SK-N-SH (cell line): ENCODE measurements at regions not wholly inside any gene's neighbourhood (a gene's known extent, or its start where the extent isn't known, plus 50 kb on each side); places are given as distances from the start of the nearest gene placed in this dataset.

Source experiments
- CHD2 ChIP-seq: fragments of 150-350 bp; IDR thresholded peaks from 2 replicates; pipeline ENCODE4 v1.6.1; 2018; ENCODE audit warnings: low read length; ENCODE audit not compliant: partially characterized antibody
- EZH2phosphoT487 ChIP-seq: fragments of 200-600 bp; sonication (generic); IDR thresholded peaks from 2 replicates; pipeline ENCODE4 v1.6.1; 2017; ENCODE audit warnings: low read depth, mixed run types, mild to moderate bottlenecking, antibody characterized with exemption, moderate library complexity, borderline replicate concordance
- GATA2 ChIP-seq: sonication (generic); formaldehyde crosslinking; IDR thresholded peaks from 2 replicates; pipeline ENCODE4 v1.5.0; 2020; ENCODE audit warnings: mild to moderate bottlenecking, missing genetic modification reagents
- JUND ChIP-seq: IDR thresholded peaks from 2 replicates; pipeline ENCODE4 v1.4.0; 2012
- MAX ChIP-seq: IDR thresholded peaks from 2 replicates; pipeline ENCODE4 v1.4.0; 2012; ENCODE audit warnings: low read depth
- NRF1 ChIP-seq: IDR thresholded peaks from 2 replicates; pipeline ENCODE4 v1.6.1; 2012; ENCODE audit warnings: low read depth, mild to moderate bottlenecking, low read length
- POLR2AphosphoS5 ChIP-seq: IDR thresholded peaks from 2 replicates; pipeline ENCODE4 v1.6.1; 2012; ENCODE audit warnings: low read depth, low read length
- RCOR1 ChIP-seq: fragments of 150-350 bp; IDR thresholded peaks from 2 replicates; pipeline ENCODE4 v1.6.1; 2017; ENCODE audit warnings: antibody characterized with exemption, low read length
- RXRA ChIP-seq: IDR thresholded peaks from 2 replicates; pipeline ENCODE4 v1.4.0; 2012; ENCODE audit warnings: low read depth, mild to moderate bottlenecking, borderline replicate concordance
- TEAD4 ChIP-seq: IDR thresholded peaks from 2 replicates; pipeline ENCODE4 v1.4.0; 2012; ENCODE audit warnings: mild to moderate bottlenecking, borderline replicate concordance; ENCODE audit not compliant: insufficient read depth
- YY1 ChIP-seq: IDR thresholded peaks from 2 replicates; pipeline ENCODE4 v1.4.0; 2012; ENCODE audit warnings: low read depth, mild to moderate bottlenecking
- TF ChIP-seq, protein P1 (sequence below): fragments of 200-600 bp; sonication (generic); IDR thresholded peaks from 2 replicates; pipeline ENCODE4 v1.6.1; 2017; ENCODE audit warnings: antibody characterized with exemption, mild to moderate bottlenecking, moderate library complexity
- TF ChIP-seq, protein P2 (sequence below): IDR thresholded peaks from 2 replicates; pipeline ENCODE4 v1.6.1; 2012; ENCODE audit warnings: mild to moderate bottlenecking, low read depth, low read length, moderate library complexity

GRCh38 chr2:109724533-109725460, 69.3 kb upstream of the RGPD5 start:
- TF ChIP-seq, protein P1, sequence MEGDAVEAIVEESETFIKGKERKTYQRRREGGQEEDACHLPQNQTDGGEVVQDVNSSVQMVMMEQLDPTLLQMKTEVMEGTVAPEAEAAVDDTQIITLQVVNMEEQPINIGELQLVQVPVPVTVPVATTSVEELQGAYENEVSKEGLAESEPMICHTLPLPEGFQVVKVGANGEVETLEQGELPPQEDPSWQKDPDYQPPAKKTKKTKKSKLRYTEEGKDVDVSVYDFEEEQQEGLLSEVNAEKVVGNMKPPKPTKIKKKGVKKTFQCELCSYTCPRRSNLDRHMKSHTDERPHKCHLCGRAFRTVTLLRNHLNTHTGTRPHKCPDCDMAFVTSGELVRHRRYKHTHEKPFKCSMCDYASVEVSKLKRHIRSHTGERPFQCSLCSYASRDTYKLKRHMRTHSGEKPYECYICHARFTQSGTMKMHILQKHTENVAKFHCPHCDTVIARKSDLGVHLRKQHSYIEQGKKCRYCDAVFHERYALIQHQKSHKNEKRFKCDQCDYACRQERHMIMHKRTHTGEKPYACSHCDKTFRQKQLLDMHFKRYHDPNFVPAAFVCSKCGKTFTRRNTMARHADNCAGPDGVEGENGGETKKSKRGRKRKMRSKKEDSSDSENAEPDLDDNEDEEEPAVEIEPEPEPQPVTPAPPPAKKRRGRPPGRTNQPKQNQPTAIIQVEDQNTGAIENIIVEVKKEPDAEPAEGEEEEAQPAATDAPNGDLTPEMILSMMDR, result no peak
- TF ChIP-seq EZH2phosphoT487 (no peak), RCOR1 (no peak), TEAD4 (no peak), NRF1 (no peak), YY1 (no peak), RXRA (no peak), POLR2AphosphoS5 (no peak), CHD2 (no peak), GATA2 (CRISPR knock-in tag) (no peak), JUND (no peak), MAX (no peak)
- TF ChIP-seq, protein P2, sequence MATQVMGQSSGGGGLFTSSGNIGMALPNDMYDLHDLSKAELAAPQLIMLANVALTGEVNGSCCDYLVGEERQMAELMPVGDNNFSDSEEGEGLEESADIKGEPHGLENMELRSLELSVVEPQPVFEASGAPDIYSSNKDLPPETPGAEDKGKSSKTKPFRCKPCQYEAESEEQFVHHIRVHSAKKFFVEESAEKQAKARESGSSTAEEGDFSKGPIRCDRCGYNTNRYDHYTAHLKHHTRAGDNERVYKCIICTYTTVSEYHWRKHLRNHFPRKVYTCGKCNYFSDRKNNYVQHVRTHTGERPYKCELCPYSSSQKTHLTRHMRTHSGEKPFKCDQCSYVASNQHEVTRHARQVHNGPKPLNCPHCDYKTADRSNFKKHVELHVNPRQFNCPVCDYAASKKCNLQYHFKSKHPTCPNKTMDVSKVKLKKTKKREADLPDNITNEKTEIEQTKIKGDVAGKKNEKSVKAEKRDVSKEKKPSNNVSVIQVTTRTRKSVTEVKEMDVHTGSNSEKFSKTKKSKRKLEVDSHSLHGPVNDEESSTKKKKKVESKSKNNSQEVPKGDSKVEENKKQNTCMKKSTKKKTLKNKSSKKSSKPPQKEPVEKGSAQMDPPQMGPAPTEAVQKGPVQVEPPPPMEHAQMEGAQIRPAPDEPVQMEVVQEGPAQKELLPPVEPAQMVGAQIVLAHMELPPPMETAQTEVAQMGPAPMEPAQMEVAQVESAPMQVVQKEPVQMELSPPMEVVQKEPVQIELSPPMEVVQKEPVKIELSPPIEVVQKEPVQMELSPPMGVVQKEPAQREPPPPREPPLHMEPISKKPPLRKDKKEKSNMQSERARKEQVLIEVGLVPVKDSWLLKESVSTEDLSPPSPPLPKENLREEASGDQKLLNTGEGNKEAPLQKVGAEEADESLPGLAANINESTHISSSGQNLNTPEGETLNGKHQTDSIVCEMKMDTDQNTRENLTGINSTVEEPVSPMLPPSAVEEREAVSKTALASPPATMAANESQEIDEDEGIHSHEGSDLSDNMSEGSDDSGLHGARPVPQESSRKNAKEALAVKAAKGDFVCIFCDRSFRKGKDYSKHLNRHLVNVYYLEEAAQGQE, result no peak
